Epidermal melanocyte (primary cell): ENCODE measurements at regions not wholly inside any gene's neighbourhood (a gene's known extent, or its start where the extent isn't known, plus 50 kb on each side); places are given as distances from the start of the nearest gene placed in this dataset.
"Not testable (repeated sequence)": the region's sequence is repeated elsewhere in the genome, so short reads cannot be mapped to it uniquely, and the experiment has no call there.

Source experiments
- DNase-seq: peaks from one replicate; pipeline ENCODE4 v3.0.0; 2011; ENCODE audit warnings: low spot score; ENCODE audit not compliant: insufficient read length

DNA sequence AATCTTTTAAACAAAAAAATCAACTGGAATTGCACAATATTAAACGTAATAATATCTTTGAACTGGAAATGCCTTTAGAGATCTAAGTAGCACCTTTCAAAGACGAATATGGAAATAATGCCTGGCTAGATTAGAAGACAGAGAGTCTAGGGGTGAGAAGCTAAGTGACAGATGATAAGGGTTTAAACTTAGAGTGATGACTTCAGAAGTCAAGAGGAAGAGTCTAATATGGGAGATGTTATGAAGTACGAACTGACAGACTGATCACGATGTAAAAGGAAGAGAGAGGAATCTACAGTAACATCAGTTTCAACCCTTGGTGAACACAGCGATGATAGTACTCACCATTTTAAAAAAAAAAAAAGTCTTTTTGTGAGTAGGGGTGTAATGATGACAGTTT lies 57.9 kb downstream of the HINT1 start:
- no peak for DNase-seq

DNA sequence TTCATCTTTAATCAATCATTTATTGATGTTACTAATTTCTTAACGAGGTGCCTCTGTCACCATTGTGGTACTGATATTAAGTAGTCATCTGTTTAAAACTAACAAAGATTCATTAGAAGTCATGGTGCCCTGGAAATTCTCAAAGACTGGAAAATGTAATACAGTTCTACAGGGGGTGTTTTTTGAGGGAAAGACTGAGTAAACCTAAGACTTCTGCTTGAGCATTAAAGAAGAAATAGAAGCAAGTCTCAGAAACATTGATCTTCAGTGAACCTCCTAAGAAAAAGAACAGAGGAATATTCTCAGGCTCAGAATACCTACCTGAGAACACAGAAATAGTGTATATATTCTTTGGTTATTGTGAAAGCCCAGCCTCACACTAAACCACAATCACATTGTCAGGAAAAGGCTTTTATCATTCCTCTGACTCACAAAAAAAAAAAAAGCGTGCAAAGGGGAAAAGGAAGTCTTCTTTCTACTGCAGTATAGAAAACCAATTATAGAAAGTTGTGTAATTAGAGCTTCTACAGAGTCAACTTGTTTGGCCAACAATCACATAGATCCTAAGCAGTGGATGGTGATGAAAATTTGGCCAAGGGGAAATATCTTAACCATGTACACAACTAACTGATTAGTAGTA lies 60.8 kb downstream of the HINT1 start:
- no peak for DNase-seq

DNA sequence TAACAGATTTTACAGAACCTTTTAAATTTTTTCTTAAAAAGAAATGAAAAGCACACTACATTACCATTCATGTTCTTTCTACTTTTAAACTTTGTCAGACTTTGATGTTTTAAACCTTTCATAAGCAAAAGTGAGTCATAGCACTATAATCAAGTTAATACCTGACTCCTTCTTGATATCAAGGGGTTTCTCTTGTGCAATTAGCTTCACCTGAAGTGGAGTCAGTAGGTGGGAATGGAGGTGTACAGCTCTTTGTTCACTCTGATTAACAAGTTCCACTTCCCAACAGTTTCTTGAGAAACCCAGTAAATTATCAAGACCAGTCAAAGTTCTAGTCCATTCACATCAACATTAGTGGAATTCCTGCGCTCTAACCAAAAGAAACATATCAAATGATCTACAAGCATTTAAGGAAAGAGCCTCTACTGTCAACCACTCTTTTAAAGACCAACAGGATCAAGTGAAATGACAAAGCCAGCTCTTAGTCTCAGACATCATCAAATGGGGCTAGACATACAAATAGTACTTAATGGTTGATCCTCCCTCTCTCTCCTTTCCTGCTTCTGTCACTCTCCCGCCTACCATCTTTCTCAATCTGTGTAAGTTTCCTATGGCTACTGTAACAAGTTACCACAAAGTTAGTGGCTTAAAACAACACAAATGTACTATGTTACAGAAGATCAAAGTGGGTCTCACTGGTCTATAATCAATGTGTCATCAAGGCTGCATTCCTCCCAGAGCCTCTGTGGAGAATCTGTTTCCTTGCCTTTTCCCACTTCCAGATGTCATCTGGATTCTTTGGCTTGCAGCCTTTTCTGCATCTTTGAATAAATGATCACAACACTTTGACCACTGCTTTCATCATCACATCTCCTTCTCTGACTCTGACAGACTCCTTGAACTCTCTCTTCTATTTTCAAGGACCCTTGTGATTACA lies 68.0 kb downstream of the HINT1 start:
- no peak for DNase-seq

DNA sequence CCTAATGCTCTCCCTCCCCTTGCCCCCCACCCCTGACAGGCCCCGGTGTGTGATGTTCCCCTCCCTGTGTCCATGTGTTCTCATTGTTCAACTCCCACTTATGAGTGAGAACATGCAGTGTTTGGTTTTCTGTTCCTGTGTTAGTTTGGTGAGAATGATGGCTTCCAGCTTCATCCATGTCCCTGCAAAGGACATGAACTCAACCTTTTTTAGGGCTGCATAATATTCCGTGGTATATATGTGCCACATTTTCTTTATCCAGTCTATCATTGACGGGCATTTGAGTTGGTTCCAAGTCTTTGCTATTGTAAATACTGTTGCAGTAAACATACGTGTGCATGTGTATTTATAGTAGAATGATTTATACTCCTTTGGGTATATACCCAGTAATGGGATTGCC lies 69.5 kb downstream of the HINT1 start:
- not testable (repeated sequence) for DNase-seq

DNA sequence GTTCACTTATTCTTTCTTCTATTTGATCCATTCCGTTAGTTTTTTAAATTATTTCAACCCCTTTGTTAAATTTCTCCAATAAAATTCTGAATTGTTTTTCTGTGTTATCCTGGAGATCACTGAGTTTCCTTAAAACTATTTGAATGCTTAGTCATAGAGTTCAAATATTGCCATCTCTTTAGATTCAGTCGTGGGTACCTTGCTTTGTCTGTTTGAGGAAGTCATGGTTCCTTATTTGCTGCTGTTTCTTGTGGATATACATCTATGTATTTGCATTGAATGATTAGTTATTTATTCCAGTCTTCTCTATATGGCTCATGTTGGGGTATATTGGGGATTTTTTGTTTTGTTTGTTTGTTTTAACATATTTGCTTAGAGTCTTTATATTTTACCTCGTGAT lies 80.6 kb downstream of the HINT1 start:
- no peak for DNase-seq

DNA sequence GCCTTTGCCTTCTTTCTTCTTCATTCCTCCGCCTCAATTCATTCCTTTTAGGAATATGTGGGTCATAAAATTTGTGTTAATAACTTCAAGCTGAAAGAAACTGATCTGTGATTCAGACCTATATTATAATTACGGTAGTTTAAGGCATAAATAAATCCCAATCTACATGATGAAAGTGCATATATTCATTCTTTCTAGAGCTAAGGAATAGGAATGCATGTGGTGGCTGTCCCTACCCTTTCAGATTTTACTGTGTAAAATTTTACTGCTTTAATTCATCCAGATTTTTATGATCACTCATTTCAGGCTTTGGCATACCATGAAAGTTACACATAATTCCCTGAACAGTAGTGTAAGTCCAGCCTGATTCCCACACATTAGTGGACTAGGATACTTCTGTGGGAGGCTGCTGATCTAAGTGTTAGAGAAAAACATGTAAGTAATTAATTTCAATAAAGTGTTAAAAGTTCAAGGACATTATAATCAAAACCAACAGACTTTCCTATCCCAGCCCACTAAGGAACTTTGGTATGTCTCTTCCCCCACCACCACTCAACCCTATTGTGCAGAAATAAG lies 83.1 kb downstream of the HINT1 start:
- DNase-seq: no peak

DNA sequence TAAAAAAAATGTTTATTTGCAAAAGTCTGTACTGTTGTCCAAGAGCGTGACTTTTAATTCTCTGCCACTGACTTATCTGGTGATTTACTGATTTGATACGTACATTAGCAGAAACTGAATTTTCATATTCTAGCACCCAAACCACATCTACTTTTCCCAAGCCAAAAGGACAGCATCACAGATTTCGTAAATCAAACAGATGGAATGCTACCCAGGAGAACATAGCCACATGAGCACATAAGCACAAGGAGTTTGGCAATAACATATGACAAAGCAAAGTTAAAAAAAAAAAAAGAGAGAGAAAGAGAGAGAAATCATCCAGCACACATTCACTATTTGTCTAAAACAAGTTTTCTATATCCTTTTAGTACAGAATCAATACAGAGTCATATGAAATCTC lies 83.7 kb downstream of the HINT1 start:
- DNase-seq: no peak

DNA sequence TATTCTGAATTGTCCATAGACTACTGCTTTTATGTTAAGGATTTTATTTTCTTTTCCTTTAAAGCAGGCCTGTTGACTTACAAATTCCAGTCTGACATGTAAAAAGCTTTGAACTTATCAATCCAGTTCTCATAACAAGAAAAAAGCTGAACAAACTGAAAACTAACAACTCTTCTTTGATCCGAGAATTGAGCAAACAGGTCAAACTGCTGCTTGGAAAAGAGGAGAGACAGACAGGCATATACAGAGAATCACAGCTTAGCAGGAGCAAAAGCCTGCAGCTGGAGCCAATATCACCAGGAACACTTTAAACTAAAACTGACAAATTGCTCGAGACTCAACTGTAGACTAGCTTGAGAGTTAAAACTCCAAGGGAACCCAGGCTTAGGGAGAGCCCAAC lies 85.8 kb downstream of the HINT1 start:
- DNase-seq: no peak

DNA sequence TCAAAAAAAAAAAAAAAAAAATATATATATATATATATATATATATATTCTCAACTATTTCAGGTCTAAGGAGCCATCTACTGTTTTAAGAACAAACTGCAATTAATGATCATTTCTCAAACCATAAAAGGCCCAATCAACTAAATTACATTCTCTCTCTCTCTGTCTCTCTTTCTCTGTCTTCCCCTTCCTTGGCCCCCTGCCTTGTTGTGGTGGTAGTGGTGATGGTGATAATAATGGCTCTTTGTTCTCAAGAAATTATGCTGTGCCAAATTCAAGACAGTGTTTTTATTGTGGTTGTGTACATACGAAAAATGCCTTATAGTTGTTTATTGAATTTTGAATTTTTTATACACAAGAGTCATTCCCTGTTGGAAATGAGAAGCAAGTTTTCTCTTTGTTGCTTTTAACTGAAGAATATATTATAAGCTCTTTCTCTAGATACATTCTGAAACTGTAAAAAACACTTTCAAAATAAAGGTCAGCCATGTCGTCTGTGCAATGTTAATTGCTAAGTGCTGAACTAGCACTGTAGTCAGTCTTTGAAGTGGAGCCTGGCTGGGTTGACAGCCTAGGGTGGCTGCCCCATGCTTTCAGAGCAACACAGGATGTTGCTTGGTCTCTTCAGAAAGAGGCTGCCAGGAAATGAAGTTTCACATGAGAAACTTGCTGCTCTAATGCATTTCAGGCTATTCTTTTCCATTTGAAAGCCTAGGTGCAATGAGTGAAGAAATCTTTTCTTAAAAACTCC lies 96.0 kb downstream of the HINT1 start:
- DNase-seq: no peak

DNA sequence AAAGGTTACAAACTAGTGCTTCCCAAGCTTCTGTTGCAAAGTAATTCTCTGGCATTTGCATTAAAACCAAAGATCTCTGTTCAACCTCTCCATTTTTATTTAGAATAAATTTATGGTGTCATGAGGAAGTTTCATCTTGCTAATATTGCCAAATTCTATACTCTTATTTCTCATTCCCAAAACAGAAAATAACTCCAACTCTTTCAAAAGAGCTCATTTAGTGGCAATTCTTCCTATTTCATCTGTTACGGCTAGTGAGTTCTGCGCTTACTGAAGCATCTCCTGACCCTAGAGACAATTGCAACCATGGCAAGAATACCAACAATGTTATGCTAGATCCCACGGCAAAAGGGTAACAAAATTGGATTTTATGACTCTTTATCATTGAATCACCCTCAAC lies 97.0 kb downstream of the HINT1 start:
- DNase-seq: no peak

DNA sequence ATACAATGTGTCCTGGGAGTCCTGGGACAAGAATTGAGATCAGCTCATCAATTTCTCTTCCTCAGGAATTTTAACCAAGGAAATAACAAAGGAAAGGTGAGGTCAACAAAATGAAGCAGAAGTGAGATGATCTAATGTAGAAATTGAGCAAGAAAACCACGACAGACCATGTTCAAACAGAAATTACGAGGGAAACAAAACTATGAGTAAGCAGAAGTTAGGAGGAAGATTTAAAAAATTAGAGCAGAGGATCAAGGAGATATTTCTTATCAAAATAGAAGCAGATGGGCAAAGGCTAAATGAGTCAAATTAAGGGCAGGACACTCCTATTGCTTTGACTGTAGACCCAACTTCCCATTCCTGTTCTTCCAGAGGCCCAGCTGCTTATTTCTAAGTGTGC lies 97.4 kb downstream of the HINT1 start:
- no peak for DNase-seq

DNA sequence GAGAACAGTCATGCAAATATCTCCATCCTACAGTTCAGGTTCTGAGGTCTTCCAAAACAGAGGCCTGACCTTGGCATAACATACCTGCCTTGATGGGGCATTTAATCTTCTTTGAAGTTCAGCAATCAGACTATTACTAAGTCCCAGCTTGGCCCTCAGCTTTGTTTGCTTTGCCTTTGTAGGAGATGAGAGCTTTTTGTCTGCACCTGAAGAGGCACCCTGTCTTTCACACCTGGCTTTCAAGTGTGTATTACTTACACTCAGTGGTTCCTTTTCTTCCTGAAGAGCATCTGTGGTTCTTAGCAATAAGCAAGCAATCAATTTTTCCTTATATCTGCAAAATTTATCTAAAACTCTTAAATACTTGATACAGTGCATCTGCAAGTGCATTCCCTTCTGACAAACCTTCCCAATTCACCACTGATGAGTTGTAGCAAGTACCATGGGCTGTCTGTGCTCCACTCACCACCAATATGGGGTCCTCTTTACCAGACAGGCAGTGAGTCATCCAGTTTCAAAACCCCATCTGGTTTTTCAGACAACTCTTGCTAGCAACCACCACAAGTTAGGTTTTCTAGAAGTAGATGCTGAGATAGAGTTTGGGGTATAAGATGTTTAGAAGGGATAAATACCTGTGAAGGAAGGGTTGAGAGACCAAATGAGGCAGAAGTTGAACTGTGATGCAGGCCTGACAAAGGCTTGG lies 100.2 kb downstream of the HINT1 start:
- no peak for DNase-seq

DNA sequence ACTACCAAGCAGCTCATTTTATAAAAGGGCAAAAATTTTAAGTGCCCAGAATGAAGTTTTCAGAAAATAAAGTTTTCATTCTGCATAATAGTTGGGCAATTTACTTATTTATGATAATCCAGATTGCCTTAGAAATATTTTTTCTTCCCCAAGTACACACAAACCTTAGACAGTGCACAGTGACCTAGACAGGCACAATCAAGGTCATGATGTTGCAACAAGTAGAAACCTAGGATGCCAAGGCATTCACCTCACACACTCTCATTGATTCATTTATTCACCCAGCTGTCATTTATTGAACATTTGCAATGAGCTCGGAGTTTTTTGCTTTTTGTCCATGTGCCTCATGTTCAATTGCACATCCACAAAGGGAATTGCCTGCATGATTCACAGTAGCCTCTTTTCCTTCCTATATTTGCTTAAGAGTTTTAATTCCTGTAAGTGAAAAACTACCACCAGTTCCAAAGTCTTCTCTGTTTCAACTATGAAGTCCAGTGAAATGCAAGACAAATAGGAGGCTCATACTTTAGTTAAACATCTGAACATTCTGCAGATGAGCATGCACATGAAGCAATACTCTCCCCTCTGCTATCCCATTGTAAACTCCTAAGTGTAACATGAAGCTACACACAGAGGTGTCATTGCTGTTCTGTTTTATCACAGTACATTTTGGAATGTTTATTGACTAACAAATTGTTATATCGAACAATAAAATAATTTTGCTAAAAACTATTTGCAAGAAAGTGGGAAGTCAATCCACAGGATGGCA lies 122.9 kb downstream of the HINT1 start:
- no peak for DNase-seq

DNA sequence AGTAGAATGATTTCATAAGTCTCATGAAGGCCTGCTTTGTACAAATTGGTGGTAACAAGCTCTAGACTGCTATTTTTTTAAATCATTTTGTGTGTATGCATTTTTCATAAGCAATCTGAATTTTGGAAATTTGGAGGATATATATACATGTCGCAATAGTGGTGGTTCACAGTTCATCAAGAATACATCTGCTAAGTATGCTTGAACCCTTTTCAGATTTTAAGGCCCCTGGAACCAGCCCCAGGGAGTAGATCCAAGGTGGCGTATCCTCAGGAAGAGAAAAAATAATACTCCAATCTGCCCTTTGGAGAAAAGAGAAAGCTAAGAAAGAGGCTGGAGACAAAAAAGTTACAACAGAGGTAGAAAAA lies 141.6 kb downstream of the HINT1 start:
- no peak for DNase-seq

DNA sequence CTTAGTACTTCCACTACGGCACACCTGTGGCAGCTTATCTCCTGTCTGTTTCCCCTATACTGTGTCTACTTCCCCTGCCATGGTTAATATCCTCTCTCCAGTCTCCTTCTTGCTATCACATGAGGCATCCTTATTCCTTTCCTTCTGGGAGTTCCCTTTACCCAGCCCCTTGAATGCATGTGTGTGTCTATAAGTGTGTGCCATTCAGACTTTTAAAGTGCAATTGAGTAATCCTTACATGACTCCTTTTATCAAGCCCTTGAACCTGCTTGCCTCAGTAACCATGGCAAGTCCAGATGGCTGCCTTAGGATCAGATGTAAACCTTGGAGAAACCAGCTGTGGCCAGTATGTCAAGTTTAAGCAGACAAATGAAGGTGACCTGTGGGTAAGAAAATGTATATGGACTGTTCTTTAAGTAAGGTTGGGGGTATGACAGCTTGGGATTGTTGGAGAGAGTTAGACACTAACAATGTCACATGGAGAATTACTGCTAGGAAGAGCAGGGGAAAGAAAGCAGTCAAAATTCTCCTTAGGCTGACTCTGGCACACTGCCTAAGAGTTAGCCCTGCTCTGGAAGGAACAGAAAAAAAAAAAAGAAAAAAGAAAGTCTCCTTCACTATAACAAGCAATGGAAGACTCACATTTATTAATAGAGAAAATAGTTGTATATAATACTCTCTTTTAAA lies 142.1 kb downstream of the HINT1 start:
- no peak for DNase-seq

DNA sequence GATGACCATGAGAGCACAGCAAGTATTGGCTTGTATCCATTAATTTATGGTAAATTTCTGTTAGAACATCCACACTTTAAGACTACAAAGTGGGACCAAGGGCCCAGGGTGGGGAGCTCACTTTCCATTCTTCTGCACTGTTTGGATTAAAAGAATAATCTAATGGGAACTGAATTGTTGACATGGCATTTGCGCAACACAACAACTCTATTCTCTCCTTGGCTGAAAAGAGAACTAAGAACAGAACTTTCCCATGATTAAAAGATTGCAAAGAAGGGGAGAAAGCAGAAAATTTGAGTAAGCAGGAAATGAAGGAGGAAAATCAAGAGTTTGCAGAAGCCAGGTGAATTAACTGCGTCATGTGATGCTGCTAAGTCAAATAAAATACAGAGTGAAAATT lies 143.4 kb downstream of the HINT1 start:
- no peak for DNase-seq

DNA sequence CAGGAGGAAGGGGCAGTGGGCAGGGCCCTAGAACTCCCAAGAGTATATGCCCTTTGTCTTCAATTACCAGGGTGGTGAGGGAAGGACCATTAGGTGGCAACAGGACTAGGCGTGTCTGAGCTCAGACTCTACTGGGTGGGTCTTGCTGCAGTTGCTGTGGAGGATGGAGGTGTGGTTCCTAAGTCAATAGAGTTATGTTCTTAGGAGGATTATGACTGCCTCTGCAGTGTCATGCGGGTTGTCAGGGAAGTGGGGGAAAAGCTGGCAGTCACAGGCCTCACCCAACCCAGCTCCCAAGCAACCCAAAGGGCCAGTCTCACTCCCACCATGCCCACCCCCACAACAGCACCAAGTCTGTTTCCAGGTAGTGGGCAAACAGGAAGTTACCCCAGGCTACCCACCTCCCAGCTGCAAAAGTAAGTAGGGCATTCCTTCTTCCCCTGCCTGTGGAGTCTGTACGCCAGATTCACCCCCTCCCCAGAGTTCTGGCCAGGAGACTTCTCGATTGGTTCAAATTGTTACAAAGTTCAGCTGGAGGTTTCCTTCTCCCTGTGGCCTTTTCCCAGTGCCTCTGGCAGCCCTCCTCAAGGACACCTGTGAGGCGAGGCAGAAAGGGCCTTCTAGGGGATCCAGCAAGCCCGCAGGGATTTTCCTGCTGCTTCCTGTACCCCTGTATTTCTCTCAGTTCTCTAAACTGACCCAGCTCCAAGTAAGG lies 145.3 kb downstream of the HINT1 start:
- DNase-seq: no peak

DNA sequence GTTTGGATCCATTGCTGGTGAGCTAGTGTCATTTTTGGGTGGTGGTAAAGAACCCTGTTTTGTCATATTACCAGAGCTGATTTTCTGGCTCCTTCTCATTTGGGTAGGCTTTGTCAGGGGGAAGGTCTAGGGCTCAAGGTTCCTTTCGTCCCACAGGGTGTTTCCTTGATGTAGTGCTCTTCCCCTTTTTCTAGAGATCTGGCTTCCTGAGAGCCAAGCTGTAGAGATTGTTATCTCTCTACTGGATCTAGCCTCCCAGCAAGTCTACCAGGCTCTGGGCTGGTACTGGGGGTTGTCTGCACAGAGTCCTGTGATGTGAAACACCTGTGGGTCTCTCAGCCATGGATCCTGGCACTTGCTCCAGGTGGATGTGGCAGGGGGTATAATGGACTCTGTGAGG lies 145.9 kb downstream of the HINT1 start:
- no peak for DNase-seq

DNA sequence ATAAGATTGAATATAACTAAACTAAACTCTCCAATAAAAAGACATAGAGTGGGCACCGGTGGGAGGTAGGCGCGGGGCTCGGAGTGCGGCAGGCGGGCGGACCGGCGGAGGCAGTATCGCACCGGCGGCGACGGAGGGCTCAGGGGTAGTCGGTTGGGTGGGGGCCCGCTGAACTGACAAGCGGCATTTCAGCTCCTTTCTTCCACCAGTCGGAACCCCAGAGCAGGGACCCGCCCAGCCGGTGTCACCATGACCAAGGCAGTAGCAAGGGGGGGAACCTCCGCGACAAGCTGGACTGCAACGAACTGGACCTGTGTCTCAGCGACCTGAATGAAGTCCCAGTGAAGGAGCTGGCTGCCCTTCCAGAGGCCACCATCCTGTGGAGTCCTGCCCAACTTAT lies 156.7 kb downstream of the HINT1 start:
- no peak for DNase-seq
